ENCODE measurements at regions not wholly inside any gene's neighbourhood (a gene's known extent, or its start where the extent isn't known, plus 50 kb on each side); places are given as distances from the start of the nearest gene placed in this dataset.

DNA sequence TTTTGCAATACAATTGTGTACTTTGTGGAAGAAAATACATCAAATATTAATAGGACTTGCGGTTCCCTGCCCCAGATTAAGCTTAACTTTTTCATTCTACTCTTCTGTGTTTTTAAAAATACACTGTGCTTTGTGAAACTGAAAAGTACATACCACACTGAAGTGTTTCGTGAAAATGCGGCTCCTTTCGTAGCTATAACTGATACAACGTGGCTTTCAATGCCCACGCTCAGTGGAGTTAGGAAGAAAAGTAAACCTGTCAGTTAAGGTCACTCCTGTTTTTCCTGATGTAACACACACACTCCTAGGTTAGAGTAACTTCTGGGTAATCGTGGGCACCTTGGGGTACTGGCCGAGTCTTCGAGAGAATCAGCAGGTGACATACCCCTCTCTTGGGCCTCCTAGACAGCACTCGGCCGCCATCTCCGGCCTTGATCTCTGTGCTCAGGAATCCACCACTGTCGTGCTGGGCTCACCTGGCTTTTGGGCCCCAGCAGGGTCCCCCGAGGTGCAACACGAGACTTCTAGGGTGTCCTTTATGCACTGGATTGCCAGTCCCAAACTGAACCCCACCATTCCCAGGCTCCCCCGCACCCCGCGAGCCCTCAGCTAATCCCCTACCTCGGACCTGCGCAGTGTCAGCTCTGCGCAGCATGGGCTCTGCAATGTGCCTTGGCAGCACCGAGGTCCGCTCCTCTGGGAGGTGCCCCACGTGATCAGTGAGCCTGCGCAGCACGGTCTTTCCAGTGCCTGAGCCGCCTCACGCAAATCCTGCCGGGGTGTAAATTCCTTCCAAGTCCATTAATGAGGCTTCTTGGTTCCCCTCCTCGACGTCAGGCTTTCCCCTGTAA is 162.6 kb upstream of the INTU start:
- TF ChIP-seq, protein P1, sequence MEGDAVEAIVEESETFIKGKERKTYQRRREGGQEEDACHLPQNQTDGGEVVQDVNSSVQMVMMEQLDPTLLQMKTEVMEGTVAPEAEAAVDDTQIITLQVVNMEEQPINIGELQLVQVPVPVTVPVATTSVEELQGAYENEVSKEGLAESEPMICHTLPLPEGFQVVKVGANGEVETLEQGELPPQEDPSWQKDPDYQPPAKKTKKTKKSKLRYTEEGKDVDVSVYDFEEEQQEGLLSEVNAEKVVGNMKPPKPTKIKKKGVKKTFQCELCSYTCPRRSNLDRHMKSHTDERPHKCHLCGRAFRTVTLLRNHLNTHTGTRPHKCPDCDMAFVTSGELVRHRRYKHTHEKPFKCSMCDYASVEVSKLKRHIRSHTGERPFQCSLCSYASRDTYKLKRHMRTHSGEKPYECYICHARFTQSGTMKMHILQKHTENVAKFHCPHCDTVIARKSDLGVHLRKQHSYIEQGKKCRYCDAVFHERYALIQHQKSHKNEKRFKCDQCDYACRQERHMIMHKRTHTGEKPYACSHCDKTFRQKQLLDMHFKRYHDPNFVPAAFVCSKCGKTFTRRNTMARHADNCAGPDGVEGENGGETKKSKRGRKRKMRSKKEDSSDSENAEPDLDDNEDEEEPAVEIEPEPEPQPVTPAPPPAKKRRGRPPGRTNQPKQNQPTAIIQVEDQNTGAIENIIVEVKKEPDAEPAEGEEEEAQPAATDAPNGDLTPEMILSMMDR (IDR thresholded peaks at IDR 0.05) = no peak
- TF ChIP-seq POLR2A (IDR thresholded peaks at IDR 0.05) = no peak
